ENCODE measurements at regions not wholly inside any gene's neighbourhood (a gene's known extent, or its start where the extent isn't known, plus 50 kb on each side); places are given as distances from the start of the nearest gene placed in this dataset.

- Histone ChIP-seq H4K20me1 (ENCODE audit: insufficient read depth) (no peaks in the 10 kb centered on the region), H3K79me2 (replicated peaks; ENCODE audit: insufficient read depth, low read length) (no peaks in the 10 kb centered on the region), H3K9ac (ENCODE audit: low read length) (no peak overlapping the region), H3F3A (ENCODE audit: insufficient read depth, low read length, poor library complexity, severe bottlenecking) (no peaks in the 10 kb centered on the region), H3K9me2 (ENCODE audit: insufficient read depth, low read length) (no peaks in the 10 kb centered on the region), H3K27ac (ENCODE audit: low read length) (no peak overlapping the region), H3K27me3 (ENCODE audit: insufficient read depth, low read depth, low read length) (no peaks in the 10 kb centered on the region), H3K4me2 (ENCODE audit: low read length) (no peak overlapping the region), H3K9me3 (ENCODE audit: low read length) (no peaks in the 10 kb centered on the region), H3K36me3 (ENCODE audit: insufficient read depth, low read length) (no peaks in the 10 kb centered on the region), H2AFZ (ENCODE audit: low read depth, low read length) (no peak overlapping the region), H3K4me3 (ENCODE audit: low read length) (no peak overlapping the region)
- no peak for TF ChIP-seq EZH2 (IDR thresholded peaks at IDR 0.05; ENCODE audit: borderline replicate concordance, insufficient read depth, low read length, poor library complexity, severe bottlenecking)
- TF ChIP-seq TAF1 (IDR thresholded peaks at IDR 0.05; ENCODE audit: low read depth) = no peak
Observed at GRCh38 chr18:59086522-59086921, 53.2 kb upstream of the SEC11C start.

- Histone ChIP-seq H3K9me3 (ENCODE audit: low read length) (no peaks in the 10 kb centered on the region), H4K20me1 (ENCODE audit: insufficient read depth) (no peaks in the 10 kb centered on the region), H3K9me2 (ENCODE audit: insufficient read depth, low read length) (no peaks in the 10 kb centered on the region), H3K27ac (ENCODE audit: low read length) (no peak overlapping the region), H3K27me3 (ENCODE audit: insufficient read depth, low read depth, low read length) (no peaks in the 10 kb centered on the region), H3K79me2 (replicated peaks; ENCODE audit: insufficient read depth, low read length) (no peaks in the 10 kb centered on the region), H3F3A (ENCODE audit: insufficient read depth, low read length, poor library complexity, severe bottlenecking) (no peaks in the 10 kb centered on the region), H3K4me3 (ENCODE audit: low read length) (no peak overlapping the region), H2AFZ (ENCODE audit: low read depth, low read length) (no peak overlapping the region), H3K9ac (ENCODE audit: low read length) (no peak overlapping the region), H3K4me2 (ENCODE audit: low read length) (no peak overlapping the region), H3K36me3 (ENCODE audit: insufficient read depth, low read length) (no peaks in the 10 kb centered on the region)
- TF ChIP-seq REST (IDR thresholded peaks at IDR 0.05; ENCODE audit: borderline replicate concordance) (no peak), EZH2 (IDR thresholded peaks at IDR 0.05; ENCODE audit: borderline replicate concordance, insufficient read depth, low read length, poor library complexity, severe bottlenecking) (no peak), EP300 (conservative IDR thresholded peaks at IDR 0.05; ENCODE audit: poor library complexity, severe bottlenecking) (no peak), CTCF (IDR thresholded peaks at IDR 0.05; ENCODE audit: poor library complexity, severe bottlenecking) (no peak)
Observed at GRCh38 chr18:59087391-59087790, 52.3 kb upstream of the SEC11C start.

Data from neural cell (in vitro differentiated cells).